ENCODE measurements at regions not wholly inside any gene's neighbourhood (a gene's known extent, or its start where the extent isn't known, plus 50 kb on each side); places are given as distances from the start of the nearest gene placed in this dataset.
A peak's percentile ranks its signal among the peaks of the same experiment; 100 is the strongest.

- FAIRE-seq, result peak; percentile 8
- Histone ChIP-seq H3K4me3 (ENCODE audit: low read length in 3 of 3) (no peak overlapping the region), H3K9ac (ENCODE audit: low read length in 3 of 3) (no peak overlapping the region), H3K9me3 (ENCODE audit: control insufficient read depth in 2 of 3, insufficient read depth in 1 of 3, low read length in 3 of 3) (no peaks in the 10 kb centered on the region), H3K4me1 (ENCODE audit: control insufficient read depth in 2 of 3, insufficient read depth in 2 of 3, low read depth in 1 of 3, low read length in 3 of 3) (no peaks in the 10 kb centered on the region), H3K27me3 (ENCODE audit: control insufficient read depth, insufficient read depth, low read length) (no peaks in the 10 kb centered on the region), H3K27ac (ENCODE audit: low read depth in 2 of 2, low read length in 2 of 2) (no peak overlapping the region), H3K36me3 (ENCODE audit: control insufficient read depth in 2 of 3, insufficient read depth in 3 of 3, low read length in 3 of 3) (no peaks in the 10 kb centered on the region)
- DNase-seq, result no peak
- intact Hi-C loops (cut with DNase I), result no loop called here
- no peak for TF ChIP-seq CTCF (IDR thresholded peaks at IDR 0.05; ENCODE audit: borderline replicate concordance, extremely low read depth, insufficient read depth)
Observed at GRCh38 chr13:60699636-60700035, 302.6 kb downstream of the TDRD3 start.

DNA sequence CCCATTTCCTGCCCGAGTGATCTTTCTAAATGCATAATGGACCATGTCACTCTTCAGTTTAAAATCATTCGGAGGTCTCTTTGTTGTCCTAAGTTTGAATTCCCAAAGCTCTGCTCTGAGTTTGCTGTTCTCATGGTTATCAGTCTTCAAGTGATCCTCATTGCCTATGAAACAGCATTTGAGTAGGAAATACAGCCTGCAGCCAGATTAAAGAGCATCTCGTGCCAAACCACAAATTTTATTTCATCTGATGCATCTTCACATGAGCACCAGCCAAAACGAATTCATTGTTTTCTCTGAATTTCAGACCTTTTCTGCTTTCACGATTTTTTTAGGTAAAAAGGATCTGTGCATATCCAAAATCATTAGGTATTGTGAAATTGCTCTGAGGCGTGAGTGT is 299.6 kb downstream of the TDRD3 start:
- Histone ChIP-seq H3K4me3 (ENCODE audit: low read length in 3 of 3) (no peak overlapping the region), H3K36me3 (ENCODE audit: control insufficient read depth in 2 of 3, insufficient read depth in 3 of 3, low read length in 3 of 3) (no peaks in the 10 kb centered on the region), H3K27me3 (ENCODE audit: control insufficient read depth, insufficient read depth, low read length) (no peaks in the 10 kb centered on the region), H3K9ac (ENCODE audit: low read length in 3 of 3) (no peak overlapping the region), H3K27ac (ENCODE audit: low read depth in 2 of 2, low read length in 2 of 2) (no peak overlapping the region), H3K4me1 (ENCODE audit: control insufficient read depth in 2 of 3, insufficient read depth in 2 of 3, low read depth in 1 of 3, low read length in 3 of 3) (no peaks in the 10 kb centered on the region), H3K9me3 (ENCODE audit: control insufficient read depth in 2 of 3, insufficient read depth in 1 of 3, low read length in 3 of 3) (no peaks in the 10 kb centered on the region)
- DNase-seq, result no peak
- no peak for FAIRE-seq
- TF ChIP-seq CTCF (IDR thresholded peaks at IDR 0.05; ENCODE audit: borderline replicate concordance, extremely low read depth, insufficient read depth), result no peak
- intact Hi-C loops (cut with DNase I), result no loop called here

GRCh38 chr13:60691268-60691667 is 294.2 kb downstream of the TDRD3 start:
- Histone ChIP-seq H3K27ac (ENCODE audit: low read depth in 2 of 2, low read length in 2 of 2) (no peak overlapping the region), H3K4me3 (ENCODE audit: low read length in 3 of 3) (no peak overlapping the region), H3K9ac (ENCODE audit: low read length in 3 of 3) (no peak overlapping the region), H3K36me3 (ENCODE audit: control insufficient read depth in 2 of 3, insufficient read depth in 3 of 3, low read length in 3 of 3) (no peaks in the 10 kb centered on the region), H3K27me3 (ENCODE audit: control insufficient read depth, insufficient read depth, low read length) (no peaks in the 10 kb centered on the region), H3K4me1 (ENCODE audit: control insufficient read depth in 2 of 3, insufficient read depth in 2 of 3, low read depth in 1 of 3, low read length in 3 of 3) (no peaks in the 10 kb centered on the region), H3K9me3 (ENCODE audit: control insufficient read depth in 2 of 3, insufficient read depth in 1 of 3, low read length in 3 of 3) (no peaks in the 10 kb centered on the region)
- no peak for FAIRE-seq
- TF ChIP-seq CTCF (IDR thresholded peaks at IDR 0.05; ENCODE audit: borderline replicate concordance, extremely low read depth, insufficient read depth), result no peak
- intact Hi-C loops (cut with DNase I), result no loop called here
- DNase-seq, result no peak

DNA sequence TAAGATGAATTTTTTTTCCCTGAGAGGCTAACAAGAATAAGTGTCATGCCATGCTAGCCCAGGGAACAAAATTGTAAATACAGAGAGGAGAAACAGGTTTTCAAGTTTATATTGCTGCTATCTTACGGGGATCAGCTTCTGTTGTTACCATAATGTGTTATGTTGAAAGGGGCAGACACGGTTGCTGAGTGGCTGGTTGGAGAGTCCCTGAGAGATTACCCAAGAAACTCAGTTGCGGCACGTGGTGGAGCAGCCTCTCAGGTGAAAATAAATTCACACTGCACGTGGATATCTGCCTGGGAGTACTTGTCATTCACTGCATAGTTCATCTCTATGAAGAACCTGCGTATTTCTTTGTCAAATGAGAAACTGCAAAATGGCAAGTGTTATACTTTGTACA is 293.6 kb downstream of the TDRD3 start:
- intact Hi-C loops (cut with DNase I), result no loop called here
- FAIRE-seq, result no peak

More for the DNA sequence above, 293.6 kb downstream of the TDRD3 start:
- Histone ChIP-seq H3K27me3 (ENCODE audit: control insufficient read depth, insufficient read depth, low read length) (no peaks in the 10 kb centered on the region), H3K4me1 (ENCODE audit: control insufficient read depth in 2 of 3, insufficient read depth in 2 of 3, low read depth in 1 of 3, low read length in 3 of 3) (no peaks in the 10 kb centered on the region), H3K4me3 (ENCODE audit: low read length in 3 of 3) (no peak overlapping the region), H3K9me3 (ENCODE audit: control insufficient read depth in 2 of 3, insufficient read depth in 1 of 3, low read length in 3 of 3) (no peaks in the 10 kb centered on the region), H3K36me3 (ENCODE audit: control insufficient read depth in 2 of 3, insufficient read depth in 3 of 3, low read length in 3 of 3) (no peaks in the 10 kb centered on the region), H3K27ac (ENCODE audit: low read depth in 2 of 2, low read length in 2 of 2) (no peak overlapping the region), H3K9ac (ENCODE audit: low read length in 3 of 3) (no peak overlapping the region)
- no peak for TF ChIP-seq CTCF (IDR thresholded peaks at IDR 0.05; ENCODE audit: borderline replicate concordance, extremely low read depth, insufficient read depth)
- DNase-seq, result peak in 2 of 5 donors; percentile 2 to 7

Data from kidney (tissue), 13 donors.